ENCODE measurements at regions not wholly inside any gene's neighbourhood (a gene's known extent, or its start where the extent isn't known, plus 50 kb on each side); places are given as distances from the start of the nearest gene placed in this dataset.
"Not testable (repeated sequence)": the region's sequence is repeated elsewhere in the genome, so short reads cannot be mapped to it uniquely, and the experiment has no call there.

DNA sequence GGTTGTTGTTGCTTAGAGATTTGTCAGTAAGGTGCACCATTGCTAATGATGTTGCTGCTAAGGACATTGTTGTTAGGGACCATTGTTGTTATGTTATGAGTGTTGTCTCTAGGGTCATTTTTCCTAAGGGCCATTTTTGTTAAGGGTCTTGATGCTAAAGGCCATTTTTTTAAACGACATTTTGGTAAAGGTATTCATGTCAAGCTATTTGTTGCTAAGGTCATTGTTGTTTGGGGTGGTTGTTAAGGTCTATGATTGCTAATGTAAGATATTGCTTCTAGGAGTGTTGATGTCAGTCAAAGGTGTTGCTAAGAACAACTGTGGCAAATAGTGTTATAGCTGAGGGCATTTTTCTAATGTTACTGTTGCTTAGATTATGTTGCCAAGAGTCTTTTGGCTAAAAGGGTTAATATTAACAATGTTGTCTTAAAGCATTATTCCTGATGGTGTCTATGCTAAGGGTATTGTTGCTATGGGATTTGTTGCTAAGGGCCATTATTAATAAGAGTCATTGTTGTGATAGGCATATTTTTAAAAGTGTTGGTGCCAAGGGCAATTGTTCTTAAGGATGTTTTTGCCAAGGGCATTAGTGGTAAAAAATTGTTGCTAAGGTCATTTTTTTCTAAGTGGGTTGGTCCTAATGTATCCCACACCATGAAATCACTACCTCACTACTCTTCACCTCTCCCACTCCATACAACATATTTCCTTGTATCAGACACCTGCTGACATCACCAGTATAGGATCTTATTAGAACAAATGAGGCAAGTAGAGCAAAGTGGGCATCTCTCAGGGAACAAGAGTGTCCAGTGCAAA, 56.2 kb downstream of the SPATA31A6 start:
- H3K9ac ChIP-seq (ENCODE audit: low read length in 2 of 2); H3K27me3 ChIP-seq (ENCODE audit: control insufficient read depth in 1 of 2, insufficient read depth in 2 of 2, low read length in 2 of 2); H3K9me3 ChIP-seq (ENCODE audit: control insufficient read depth in 2 of 2, low read length in 2 of 2); H3K27ac ChIP-seq (ENCODE audit: low read length); H3K4me1 ChIP-seq (ENCODE audit: control insufficient read depth, insufficient read depth, low read length); H3K4me3 ChIP-seq (ENCODE audit: low read length in 2 of 2); H3K36me3 ChIP-seq (ENCODE audit: control insufficient read depth in 2 of 2, insufficient read depth in 2 of 2, low read length in 2 of 2): not testable (repeated sequence)

DNA sequence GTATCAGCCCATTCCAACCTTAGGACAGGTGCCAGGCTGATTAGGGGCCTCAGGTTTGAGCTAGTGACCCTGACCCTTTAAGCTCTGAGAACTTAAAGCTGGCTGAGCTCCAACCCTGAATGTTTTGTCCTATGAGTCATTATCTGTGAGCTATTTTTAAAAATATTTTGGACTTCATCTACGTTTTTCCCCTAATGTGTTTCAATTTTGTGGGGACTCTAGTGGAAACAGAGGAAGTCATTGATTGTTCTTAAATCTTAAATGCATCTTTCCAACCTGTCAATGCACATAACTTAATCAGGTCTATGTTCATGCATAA, 56.8 kb downstream of the SPATA31A6 start:
- not testable (repeated sequence) for H3K9me3 ChIP-seq (ENCODE audit: control insufficient read depth in 2 of 2, low read length in 2 of 2); H3K36me3 ChIP-seq (ENCODE audit: control insufficient read depth in 2 of 2, insufficient read depth in 2 of 2, low read length in 2 of 2); H3K27me3 ChIP-seq (ENCODE audit: control insufficient read depth in 1 of 2, insufficient read depth in 2 of 2, low read length in 2 of 2); H3K4me3 ChIP-seq (ENCODE audit: low read length in 2 of 2); H3K27ac ChIP-seq (ENCODE audit: low read length); H3K9ac ChIP-seq (ENCODE audit: low read length in 2 of 2); H3K4me1 ChIP-seq (ENCODE audit: control insufficient read depth, insufficient read depth, low read length)

DNA sequence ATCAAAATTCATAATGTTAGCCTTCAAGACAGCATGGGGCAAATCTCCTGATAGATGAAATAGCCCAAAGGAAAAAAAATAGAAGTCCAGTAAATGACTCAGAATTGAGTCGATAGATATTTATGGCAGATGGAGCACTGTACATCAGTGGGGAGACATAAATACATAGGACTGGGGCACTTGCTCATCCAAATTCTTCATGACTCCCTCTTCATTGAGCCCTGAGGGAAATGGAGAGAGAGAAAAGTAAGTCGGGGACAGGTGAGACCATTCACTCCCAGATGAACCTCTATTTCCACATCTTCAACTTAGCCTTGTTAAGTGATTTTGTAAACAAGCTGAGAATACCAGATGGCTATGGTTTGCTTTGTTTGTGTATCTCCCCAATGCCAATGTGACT, 59.8 kb downstream of the SPATA31A6 start:
- not testable (repeated sequence) for H3K9ac ChIP-seq (ENCODE audit: low read length in 2 of 2)

DNA sequence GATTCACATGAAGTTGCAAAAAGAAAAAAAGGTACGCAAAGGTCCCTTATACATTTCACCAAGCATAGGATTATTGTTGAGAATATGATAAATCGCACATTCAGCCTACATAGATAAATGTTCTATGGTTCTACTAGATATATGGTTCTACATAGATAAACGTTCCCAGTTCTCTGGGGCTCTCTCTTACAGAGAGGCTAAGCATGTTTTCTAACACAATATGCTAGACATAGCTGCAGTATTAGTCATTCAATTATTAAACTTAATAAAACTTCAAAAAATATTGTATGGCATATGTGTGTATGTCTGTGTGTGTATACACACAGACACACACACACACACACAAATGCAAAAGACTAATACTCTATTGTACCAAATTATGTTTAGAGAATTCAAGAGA, 60.4 kb downstream of the SPATA31A6 start:
- not testable (repeated sequence) for H3K4me3 ChIP-seq (ENCODE audit: low read length in 2 of 2); H3K9ac ChIP-seq (ENCODE audit: low read length in 2 of 2)

More for the DNA sequence above, 59.8 kb downstream of the SPATA31A6 start:
- not testable (repeated sequence) for H3K27ac ChIP-seq (ENCODE audit: low read length); H3K4me3 ChIP-seq (ENCODE audit: low read length in 2 of 2); H3K4me1 ChIP-seq (ENCODE audit: control insufficient read depth, insufficient read depth, low read length); H3K9me3 ChIP-seq (ENCODE audit: control insufficient read depth in 2 of 2, low read length in 2 of 2); H3K36me3 ChIP-seq (ENCODE audit: control insufficient read depth in 2 of 2, insufficient read depth in 2 of 2, low read length in 2 of 2); H3K27me3 ChIP-seq (ENCODE audit: control insufficient read depth in 1 of 2, insufficient read depth in 2 of 2, low read length in 2 of 2)

DNA sequence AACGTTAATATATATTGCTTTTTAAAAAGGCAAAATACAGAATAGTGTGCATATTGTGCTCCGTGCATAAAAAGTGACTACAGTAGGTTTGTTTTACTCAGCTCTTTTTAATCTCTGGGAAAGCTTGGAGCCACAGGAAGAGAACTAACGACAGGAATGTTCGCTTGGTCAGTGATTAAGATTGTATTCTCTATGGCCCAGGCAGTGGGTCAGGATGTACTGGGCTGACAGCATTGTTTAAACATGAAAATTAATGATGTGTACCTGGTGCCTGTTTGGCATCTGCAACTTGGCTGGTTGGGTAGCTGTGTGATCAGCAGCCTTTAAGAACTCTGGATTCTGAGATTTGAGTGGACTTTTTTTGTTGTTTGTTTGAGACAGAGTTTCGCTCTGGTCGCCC, 85.3 kb downstream of the SPATA31A6 start:
- not testable (repeated sequence) for H3K9me3 ChIP-seq (ENCODE audit: control insufficient read depth in 2 of 2, low read length in 2 of 2); H3K27me3 ChIP-seq (ENCODE audit: control insufficient read depth in 1 of 2, insufficient read depth in 2 of 2, low read length in 2 of 2); H3K27ac ChIP-seq (ENCODE audit: low read length); H3K4me3 ChIP-seq (ENCODE audit: low read length in 2 of 2); H3K36me3 ChIP-seq (ENCODE audit: control insufficient read depth in 2 of 2, insufficient read depth in 2 of 2, low read length in 2 of 2); H3K4me1 ChIP-seq (ENCODE audit: control insufficient read depth, insufficient read depth, low read length); H3K9ac ChIP-seq (ENCODE audit: low read length in 2 of 2)

More for the DNA sequence above, 60.4 kb downstream of the SPATA31A6 start:
- not testable (repeated sequence) for H3K27me3 ChIP-seq (ENCODE audit: control insufficient read depth in 1 of 2, insufficient read depth in 2 of 2, low read length in 2 of 2); H3K4me1 ChIP-seq (ENCODE audit: control insufficient read depth, insufficient read depth, low read length); H3K27ac ChIP-seq (ENCODE audit: low read length); H3K36me3 ChIP-seq (ENCODE audit: control insufficient read depth in 2 of 2, insufficient read depth in 2 of 2, low read length in 2 of 2); H3K9me3 ChIP-seq (ENCODE audit: control insufficient read depth in 2 of 2, low read length in 2 of 2)

DNA sequence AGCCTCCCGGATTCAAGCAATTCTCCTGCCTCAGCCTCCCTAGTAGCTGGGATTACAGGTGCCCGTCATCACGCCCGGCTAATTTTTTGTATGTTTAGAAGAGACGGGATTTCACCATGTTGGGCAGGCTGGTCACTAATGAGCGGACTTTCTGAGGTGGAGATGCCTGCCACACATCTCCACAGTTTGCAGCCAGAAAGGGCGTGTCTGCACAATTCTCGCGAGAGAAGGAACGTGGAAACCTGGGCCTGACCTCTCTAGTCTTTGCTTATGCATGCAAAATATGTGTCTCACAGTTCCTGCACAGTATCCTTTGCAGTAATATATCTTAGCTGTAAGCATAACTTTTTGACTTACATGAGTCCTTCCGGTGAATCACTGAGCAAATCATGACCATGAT, 85.7 kb downstream of the SPATA31A6 start:
- H3K27me3 ChIP-seq (ENCODE audit: control insufficient read depth in 1 of 2, insufficient read depth in 2 of 2, low read length in 2 of 2); H3K9ac ChIP-seq (ENCODE audit: low read length in 2 of 2); H3K27ac ChIP-seq (ENCODE audit: low read length); H3K36me3 ChIP-seq (ENCODE audit: control insufficient read depth in 2 of 2, insufficient read depth in 2 of 2, low read length in 2 of 2); H3K4me1 ChIP-seq (ENCODE audit: control insufficient read depth, insufficient read depth, low read length); H3K9me3 ChIP-seq (ENCODE audit: control insufficient read depth in 2 of 2, low read length in 2 of 2); H3K4me3 ChIP-seq (ENCODE audit: low read length in 2 of 2): not testable (repeated sequence)

DNA sequence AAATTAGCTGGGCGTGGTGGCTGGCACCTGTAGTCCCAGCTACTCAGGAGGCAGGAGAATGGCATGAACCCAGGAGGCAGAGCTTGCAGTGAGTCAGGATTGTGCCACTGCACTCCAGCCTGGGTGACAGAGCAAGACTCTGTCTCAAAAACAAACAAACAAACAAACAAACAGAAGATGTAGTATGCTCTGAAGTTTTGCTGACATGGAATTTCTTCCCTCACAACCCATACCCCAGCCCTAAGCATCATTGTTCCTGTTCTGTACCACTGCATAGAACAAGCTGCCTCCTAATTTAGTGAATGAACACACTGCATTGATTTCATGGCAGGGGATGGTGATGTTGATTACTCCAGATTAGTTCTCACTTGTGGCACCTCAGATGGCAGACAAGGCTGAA, 89.7 kb downstream of the SPATA31A6 start:
- H3K27ac ChIP-seq (ENCODE audit: low read length); H3K9me3 ChIP-seq (ENCODE audit: control insufficient read depth in 2 of 2, low read length in 2 of 2); H3K4me3 ChIP-seq (ENCODE audit: low read length in 2 of 2); H3K36me3 ChIP-seq (ENCODE audit: control insufficient read depth in 2 of 2, insufficient read depth in 2 of 2, low read length in 2 of 2); H3K4me1 ChIP-seq (ENCODE audit: control insufficient read depth, insufficient read depth, low read length); H3K27me3 ChIP-seq (ENCODE audit: control insufficient read depth in 1 of 2, insufficient read depth in 2 of 2, low read length in 2 of 2); H3K9ac ChIP-seq (ENCODE audit: low read length in 2 of 2): not testable (repeated sequence)

DNA sequence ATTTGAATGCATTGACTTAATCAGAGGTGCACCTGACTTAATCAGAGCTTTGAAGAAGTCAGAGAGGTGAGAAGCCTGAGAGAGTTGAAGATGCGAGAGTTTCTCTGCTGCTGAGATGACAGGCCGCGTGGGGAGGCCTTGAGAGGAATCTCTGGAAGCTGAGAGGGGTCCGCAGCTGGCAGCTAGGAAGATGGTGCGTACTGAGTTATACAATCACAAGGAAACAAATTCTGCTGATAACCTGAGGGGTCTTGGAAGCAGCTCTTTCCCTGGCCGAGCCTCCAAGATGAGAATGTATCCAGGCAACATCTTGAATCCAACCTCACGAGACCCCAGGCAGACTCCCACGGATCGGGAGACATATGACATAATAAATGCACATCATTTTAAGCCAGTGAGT, 91.7 kb downstream of the SPATA31A6 start:
- Histone ChIP-seq H3K9ac (ENCODE audit: low read length in 2 of 2) (no peak overlapping the region), H3K27ac (ENCODE audit: low read length) (no peak overlapping the region), H3K27me3 (ENCODE audit: control insufficient read depth in 1 of 2, insufficient read depth in 2 of 2, low read length in 2 of 2) (no peaks in the 10 kb centered on the region), H3K4me1 (ENCODE audit: control insufficient read depth, insufficient read depth, low read length) (no peaks in the 10 kb centered on the region), H3K9me3 (ENCODE audit: control insufficient read depth in 2 of 2, low read length in 2 of 2) (no peaks in the 10 kb centered on the region), H3K36me3 (ENCODE audit: control insufficient read depth in 2 of 2, insufficient read depth in 2 of 2, low read length in 2 of 2) (no peaks in the 10 kb centered on the region), H3K4me3 (ENCODE audit: low read length in 2 of 2) (no peak overlapping the region)

DNA sequence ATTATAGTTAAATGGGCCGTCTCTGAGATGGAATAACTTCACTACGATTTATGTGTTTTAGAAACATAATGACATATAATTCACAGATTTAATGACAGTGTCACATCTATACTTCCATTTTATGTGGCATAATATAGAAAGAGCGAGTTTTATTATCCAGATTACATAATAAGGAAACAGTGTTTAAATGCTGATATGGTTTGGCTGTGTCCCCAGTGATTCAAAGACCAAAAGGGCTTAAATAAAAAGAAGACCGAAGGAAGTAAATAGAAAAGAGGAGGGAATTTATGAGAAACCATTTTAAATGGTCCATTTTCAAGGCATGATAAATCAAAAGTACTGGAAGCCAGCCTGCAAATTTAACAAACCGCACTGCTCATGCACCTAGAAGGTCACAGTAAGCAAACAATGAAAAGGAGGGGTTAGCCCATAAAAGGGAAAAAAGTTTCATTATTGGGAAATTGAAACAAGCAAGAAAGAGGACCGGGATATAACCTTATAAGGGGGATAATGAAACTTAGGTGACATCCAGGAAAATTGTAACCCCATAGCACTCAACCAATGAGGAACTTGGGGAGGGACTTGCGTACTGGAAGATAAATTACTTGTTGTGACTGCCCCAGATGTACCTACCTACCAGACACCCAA, 99.2 kb downstream of the SPATA31A6 start:
- H3K27me3 ChIP-seq (ENCODE audit: control insufficient read depth in 1 of 2, insufficient read depth in 2 of 2, low read length in 2 of 2); H3K9me3 ChIP-seq (ENCODE audit: control insufficient read depth in 2 of 2, low read length in 2 of 2); H3K36me3 ChIP-seq (ENCODE audit: control insufficient read depth in 2 of 2, insufficient read depth in 2 of 2, low read length in 2 of 2); H3K4me1 ChIP-seq (ENCODE audit: control insufficient read depth, insufficient read depth, low read length); H3K9ac ChIP-seq (ENCODE audit: low read length in 2 of 2); H3K4me3 ChIP-seq (ENCODE audit: low read length in 2 of 2); H3K27ac ChIP-seq (ENCODE audit: low read length): not testable (repeated sequence)

DNA sequence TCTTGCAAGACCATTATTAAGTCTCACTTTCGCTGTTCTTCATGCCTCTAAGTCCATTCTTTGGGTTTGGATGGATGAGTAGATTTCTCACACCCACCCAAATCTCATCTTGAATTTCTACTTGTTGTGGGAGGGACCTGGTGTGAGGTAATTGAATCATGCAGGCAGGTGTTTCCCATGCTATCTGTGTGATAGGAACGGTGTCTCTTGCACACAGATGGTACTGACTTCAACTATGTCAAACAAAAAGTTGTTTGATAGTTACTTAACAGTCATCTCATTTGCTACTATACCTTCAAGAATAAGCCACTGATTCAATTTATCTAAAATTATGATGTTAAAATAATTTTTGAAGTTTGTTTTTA, 99.7 kb downstream of the SPATA31A6 start:
- not testable (repeated sequence) for H3K9ac ChIP-seq (ENCODE audit: low read length in 2 of 2); H3K36me3 ChIP-seq (ENCODE audit: control insufficient read depth in 2 of 2, insufficient read depth in 2 of 2, low read length in 2 of 2); H3K4me1 ChIP-seq (ENCODE audit: control insufficient read depth, insufficient read depth, low read length)

DNA sequence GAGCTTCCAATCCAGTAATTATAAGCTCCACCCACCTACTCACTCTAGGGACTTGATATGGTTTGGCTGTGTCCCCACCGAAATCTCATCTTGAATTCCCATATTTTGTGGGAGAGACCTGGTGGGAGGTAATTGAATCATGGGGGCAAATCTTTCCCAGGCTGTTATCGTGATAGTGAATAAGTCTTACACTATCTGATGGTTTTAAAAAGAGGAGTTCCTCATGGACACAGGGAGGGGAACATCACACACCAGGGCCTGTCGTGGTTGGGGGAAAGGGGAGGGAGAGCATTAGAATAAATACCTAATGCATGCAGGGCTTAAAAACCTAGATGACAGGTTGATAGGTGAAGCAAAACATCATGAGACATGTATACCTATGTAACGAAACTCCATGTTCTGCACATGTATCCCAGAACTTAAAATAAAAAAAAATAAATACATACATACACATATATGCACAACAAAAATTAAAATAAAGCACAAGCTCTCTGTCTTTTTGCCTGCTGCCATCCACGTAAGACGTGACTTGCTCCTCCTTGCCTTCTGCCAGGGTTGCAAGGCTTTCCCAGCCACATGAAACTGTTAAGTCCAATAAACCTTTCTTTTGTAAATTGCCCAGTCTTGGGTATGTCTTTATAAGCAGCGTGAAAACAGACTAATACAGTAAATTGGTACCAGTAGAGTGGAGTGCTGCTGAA, 102.8 kb downstream of the SPATA31A6 start:
- not testable (repeated sequence) for H3K27ac ChIP-seq (ENCODE audit: low read length); H3K4me3 ChIP-seq (ENCODE audit: low read length in 2 of 2); H3K27me3 ChIP-seq (ENCODE audit: control insufficient read depth in 1 of 2, insufficient read depth in 2 of 2, low read length in 2 of 2); H3K9ac ChIP-seq (ENCODE audit: low read length in 2 of 2); H3K9me3 ChIP-seq (ENCODE audit: control insufficient read depth in 2 of 2, low read length in 2 of 2); H3K4me1 ChIP-seq (ENCODE audit: control insufficient read depth, insufficient read depth, low read length); H3K36me3 ChIP-seq (ENCODE audit: control insufficient read depth in 2 of 2, insufficient read depth in 2 of 2, low read length in 2 of 2)

More for the DNA sequence above, 99.7 kb downstream of the SPATA31A6 start:
- not testable (repeated sequence) for H3K27ac ChIP-seq (ENCODE audit: low read length); H3K27me3 ChIP-seq (ENCODE audit: control insufficient read depth in 1 of 2, insufficient read depth in 2 of 2, low read length in 2 of 2); H3K4me3 ChIP-seq (ENCODE audit: low read length in 2 of 2); H3K9me3 ChIP-seq (ENCODE audit: control insufficient read depth in 2 of 2, low read length in 2 of 2)

Data from stomach smooth muscle (tissue), 2 donors.